Activated T-helper 1 cell treated with anti-CD3 and anti-CD28 coated beads, Interleukin-2, amount 50 U/mL, for 16 hours (primary cell): ENCODE measurements at regions not wholly inside any gene's neighbourhood (a gene's known extent, or its start where the extent isn't known, plus 50 kb on each side); places are given as distances from the start of the nearest gene placed in this dataset.
A peak's percentile ranks its signal among the peaks of the same experiment; 100 is the strongest.
"Not testable (repeated sequence)": the region's sequence is repeated elsewhere in the genome, so short reads cannot be mapped to it uniquely, and the experiment has no call there.

Experiments
- DNase-seq, 2 donors: peaks; one replicate each; pipeline ENCODE4 v3.0.0-alpha.2; 2020; ENCODE audit warnings: low read depth in 1 of 2, low spot score in 1 of 2

DNA sequence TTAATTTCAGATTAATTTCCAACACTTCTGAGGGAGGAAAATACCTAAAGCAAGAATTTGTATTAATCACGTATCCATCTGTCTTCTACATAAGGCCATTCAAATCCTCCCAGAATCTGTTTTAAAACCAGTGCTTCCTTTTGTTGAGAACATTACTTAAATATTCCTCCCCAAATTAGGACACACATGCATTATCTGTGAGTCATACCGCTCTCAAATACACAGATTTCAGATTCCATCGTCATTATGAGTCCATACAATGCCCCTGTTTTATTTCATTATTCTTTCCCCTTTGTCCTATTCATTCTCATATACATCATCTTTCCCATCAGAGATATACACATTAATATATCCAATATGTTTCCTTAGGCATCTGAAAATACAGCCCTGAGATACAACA is 57.3 kb upstream of the PRSS12 start:
- no peak for DNase-seq

DNA sequence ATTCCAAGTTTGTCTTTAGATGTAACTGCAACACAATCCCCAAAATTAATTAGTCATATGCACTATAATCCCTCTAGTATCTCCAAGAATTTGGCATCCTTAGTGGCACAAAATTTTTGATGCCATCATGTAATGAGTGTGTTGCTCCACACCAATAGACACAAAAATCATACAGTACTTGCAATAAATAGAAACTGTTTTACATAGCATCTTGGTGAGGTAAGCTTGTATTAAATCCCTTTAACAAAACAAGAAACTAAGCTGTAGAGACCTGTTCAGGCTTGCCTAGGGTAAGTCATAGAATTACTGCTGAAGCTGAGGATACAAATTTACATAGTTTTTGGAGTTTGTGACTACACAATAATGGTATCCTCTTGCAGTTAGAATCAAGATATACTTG is 64.5 kb upstream of the PRSS12 start:
- DNase-seq, result no peak

DNA sequence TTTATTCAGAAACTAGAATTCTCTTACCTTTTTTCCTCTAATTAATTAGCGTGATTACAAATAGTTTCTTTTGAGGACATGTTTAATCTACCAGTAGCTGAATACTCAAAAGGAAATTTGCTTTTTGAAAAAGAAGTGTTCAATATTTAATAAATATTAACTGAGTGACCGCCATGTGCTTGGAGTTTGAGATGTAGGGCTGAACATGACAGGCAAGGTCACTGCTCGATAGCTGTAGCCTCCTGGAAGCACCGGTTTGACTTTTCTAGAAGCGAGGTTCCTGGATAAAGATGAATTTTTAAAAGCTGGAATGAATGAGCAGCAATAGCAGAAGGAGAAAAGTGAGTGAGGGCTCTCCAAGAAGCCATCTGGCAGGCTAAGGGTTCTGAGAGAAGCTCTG is 65.0 kb upstream of the PRSS12 start:
- not testable (repeated sequence) for DNase-seq

DNA sequence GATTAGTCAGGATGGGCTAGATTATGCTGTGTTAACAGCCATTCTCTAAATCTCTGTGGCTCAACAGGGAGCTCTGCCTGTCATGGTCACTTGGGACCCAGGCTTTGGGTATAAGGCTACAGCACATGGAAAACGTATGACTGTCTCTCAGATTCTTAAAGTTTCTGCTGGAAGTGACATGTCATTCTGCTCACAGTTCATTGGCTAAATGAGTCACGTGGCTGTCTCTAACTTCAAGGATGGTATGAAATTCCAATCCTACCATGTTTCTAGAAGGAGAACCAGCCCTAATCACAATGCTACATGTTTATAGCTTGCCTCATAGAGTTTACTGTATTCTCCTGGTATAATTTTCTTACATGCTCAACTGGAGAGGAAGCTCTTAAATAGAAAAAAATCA is 65.6 kb upstream of the PRSS12 start:
- not testable (repeated sequence) for DNase-seq

DNA sequence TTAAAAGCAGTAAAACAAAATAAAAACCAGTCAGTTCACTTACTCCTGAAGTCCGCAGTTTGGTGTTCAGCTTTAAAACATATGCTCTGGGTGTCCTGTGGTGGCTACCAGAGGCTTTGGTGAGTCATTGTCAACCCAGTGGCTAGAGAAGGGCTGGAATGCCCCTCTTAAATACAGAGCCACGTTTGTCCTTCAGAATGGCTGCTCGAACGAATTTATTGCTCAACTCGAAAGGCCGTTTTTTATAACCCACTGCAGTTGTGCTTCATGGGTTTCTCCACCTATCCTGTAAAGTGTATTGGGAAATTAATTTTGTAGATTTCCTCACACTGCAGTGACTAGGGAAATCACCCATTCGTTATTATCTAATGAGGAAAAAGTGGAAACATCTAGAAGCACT is 66.8 kb upstream of the PRSS12 start:
- not testable (repeated sequence) for DNase-seq

DNA sequence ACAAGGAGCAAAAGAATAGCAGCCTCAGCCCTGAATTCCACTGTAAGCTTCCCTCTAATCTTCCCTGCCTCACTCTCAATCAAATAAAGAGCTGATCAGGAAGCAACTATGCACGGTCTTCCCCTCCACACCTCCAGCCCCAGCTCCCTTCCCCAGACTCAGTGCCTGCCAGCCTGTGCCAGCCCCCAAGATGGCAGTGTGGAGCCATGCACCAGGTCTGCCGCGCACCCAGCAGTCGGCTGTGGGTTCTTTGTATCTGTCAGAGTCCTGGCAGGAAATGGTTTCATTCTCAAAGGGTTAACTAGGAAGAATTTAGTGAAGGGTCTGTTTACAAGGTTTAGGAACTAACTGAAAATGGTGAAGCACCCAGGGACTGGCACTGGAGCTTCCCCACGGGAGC is 71.3 kb upstream of the PRSS12 start:
- peak in 1 of 2 donors; percentile 1 for DNase-seq

DNA sequence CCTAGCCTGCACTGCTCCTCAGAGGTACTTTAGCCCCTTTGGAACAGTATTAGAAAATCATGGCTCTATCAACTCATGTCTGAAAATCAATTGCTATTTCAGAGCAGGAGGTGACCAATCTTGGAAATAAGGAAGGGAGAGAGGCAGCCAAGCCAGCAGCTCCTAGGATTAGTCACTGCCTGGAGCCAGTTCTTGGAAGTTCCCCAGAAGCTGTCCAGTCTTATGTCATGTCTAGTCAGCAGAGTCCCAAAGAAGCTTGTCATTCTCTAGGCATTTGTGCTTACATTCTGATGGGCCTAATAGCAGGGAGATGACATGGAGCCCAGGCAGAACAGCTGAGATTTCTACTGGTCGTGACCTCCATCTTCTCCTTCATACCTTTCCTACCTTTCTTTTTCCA is 76.1 kb upstream of the PRSS12 start:
- DNase-seq, result not testable (repeated sequence)

DNA sequence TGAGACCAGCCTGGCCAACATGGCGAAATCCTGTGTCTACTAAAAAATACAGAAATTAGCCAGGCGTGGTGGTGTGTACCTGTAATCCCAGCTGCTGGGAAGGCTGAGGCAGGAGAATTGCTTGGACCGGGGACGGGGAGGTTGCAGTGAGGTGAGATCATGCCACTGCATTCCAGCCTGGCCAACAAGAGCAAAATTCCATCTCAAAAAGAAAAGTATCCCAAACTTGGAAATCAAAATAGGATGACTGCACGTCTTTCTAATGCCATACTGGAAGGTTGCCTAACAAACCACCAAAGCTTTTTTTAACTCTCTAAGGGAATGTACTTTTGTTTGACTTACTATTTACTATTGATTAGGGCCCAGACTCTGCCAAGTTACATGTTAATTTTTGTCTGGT is 79.6 kb upstream of the PRSS12 start:
- not testable (repeated sequence) for DNase-seq

DNA sequence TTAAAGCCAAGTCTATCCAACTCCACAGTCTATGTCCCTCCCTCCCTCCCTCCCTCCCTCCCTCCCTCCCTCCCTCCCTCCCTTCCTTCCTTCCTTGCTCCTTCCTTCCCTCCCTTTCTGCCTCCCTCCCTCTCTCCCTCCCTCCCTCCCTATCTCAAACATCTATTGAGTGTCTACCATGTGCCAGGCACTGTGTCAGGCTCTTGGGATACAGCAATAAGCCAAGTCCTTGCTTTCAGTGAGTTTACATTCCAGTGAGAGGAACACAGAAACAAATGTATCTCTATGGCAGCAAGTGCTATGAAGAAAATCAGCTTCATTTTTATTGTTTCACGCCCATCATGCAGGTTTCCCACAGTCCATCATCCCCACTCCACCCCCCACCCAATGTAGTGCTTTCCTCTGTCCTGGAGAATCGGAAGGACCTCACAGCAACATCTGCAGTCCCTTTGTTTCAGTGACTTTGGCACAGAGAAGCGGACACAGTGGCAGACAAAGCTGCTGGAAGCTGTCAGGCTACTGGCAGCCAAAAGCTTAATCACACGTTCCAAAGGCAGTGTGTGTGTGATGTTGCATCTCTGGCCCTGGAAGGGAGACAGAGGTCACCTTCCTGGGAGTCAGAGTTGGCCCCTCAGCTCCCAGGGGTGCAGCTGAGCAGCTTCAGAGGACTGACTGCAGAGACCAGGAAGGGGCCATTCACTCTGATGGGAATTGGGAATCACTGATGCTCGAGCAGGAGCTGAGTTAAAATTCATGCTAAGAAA is 81.0 kb upstream of the PRSS12 start:
- not testable (repeated sequence) for DNase-seq

DNA sequence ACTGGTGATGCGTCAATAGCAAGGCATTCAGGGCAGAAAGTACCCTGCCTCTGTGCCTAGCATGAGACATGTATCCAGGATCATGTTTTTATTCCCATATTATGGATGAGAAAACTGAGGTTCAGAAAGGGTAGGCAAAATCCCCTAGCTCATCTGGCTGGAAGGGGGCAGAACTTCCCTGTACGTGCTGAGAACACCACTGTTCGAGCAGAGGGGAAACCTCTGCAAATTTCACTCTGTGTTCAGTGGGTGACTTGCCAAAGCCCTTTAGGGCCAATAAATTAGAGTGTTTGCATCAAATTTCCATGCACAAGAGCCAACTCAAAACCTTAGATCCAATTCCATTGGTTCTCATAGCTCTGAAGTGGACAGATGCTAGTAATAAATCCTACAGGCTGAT is 82.6 kb upstream of the PRSS12 start:
- DNase-seq, result not testable (repeated sequence)

DNA sequence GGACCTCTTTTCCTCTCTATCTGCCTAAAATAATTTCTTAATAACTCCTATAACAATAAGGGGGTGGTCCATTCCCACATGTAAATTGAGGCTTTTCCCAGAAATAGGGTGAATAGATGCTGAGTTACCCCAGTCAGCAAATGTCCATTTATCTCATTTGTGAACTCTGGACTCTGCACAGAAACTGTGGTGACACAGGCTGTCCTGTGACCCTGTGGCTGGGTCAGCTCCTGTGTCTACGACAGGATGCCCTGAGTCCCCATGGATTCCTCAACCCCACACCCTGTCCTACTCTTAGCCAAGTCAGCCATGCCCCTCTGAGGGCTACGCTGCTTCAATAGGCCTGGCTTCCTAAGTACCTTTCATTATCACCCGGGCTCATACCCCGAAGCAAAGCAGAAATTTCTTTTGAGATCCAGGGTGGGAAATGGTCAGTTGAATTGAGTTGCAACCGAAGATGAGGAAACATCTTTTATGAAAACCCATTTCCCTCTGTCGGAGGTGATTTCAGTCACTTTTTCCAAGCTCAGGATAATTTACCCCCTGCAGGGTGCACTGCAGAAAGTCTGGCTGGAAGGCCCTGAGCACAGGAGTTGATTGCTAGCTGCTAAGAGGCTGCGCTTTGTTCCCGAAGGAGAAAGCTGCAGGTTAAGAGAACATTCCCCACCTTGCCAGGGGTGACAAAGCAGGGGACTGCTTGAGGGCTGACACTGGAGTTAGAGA is 89.5 kb upstream of the PRSS12 start:
- not testable (repeated sequence) for DNase-seq

DNA sequence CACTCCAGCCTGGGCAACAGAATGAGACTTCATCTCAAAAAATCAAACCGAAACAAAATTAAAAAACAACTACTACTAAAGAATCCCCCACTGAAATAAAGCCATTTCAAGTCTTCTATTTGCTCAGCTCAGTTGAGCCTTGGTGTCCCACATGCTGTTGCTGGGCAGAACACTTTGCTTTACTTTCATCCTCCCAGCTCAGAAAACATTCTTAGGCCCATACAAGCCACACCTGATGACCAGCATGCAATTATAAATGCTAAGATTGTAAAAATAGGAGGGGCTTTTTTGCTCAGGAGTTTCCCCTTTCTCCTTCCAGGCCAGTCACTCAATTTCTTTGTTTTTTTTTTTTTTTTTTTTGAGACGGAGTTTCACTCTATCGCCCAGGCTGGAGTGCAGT is 94.6 kb upstream of the PRSS12 start:
- not testable (repeated sequence) for DNase-seq

DNA sequence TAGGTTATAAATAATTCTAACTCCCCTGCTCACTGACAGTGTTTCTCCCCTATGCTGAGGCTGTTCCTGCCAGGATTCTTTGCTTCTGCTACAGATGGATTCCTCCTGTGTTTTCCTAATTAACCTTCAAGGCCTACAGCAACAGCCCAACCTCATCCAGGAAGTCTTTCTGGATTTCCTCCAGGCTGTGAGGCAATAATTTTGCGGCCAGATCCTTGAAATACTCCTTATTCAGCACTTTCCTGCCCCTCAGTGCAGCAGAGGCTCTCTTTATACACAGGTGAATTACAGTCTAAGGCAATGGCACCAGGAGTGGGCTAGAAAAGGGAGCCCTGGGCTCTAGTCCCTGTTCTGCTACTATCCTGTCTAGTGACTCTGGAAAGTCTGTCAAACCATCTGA is 102.1 kb upstream of the PRSS12 start:
- not testable (repeated sequence) for DNase-seq

DNA sequence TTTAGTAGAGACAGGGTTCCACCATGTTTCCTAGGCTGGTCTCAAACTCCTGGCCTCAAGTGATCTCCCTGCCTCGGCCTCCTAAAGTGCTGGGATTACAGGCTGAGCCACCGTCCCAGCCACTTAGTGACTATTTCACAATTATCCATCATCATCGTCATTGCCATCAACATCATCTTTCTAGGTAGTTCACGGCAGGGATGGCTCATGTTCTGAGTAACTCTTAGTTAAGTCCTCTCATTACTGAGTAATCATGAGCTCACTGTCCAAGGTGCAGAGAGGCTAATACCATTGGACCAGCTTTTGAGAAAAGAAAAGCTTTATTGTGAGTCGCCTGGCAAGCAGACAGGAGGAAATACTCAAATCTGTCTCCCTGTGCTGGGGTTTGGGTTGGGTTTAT is 108.6 kb upstream of the PRSS12 start:
- DNase-seq, result not testable (repeated sequence)

DNA sequence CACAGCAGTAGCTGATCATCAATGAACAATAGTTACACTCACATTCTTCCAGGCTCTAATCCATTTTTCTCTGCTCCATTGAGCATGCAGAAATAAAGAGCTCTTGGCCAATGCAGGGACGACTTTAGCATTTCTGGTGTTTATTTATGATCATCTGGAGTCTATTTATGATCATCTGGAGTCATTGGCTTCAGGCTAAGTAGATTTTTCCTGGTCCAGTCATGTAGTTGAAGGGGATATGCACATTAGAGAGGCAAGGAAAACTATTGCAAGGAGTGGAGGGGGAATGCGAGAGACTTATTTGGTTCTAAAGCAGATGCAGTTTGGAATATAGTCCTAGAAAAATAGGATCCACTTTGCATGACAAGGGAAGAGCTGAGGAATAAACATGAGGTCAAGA is 113.0 kb upstream of the PRSS12 start:
- not testable (repeated sequence) for DNase-seq

DNA sequence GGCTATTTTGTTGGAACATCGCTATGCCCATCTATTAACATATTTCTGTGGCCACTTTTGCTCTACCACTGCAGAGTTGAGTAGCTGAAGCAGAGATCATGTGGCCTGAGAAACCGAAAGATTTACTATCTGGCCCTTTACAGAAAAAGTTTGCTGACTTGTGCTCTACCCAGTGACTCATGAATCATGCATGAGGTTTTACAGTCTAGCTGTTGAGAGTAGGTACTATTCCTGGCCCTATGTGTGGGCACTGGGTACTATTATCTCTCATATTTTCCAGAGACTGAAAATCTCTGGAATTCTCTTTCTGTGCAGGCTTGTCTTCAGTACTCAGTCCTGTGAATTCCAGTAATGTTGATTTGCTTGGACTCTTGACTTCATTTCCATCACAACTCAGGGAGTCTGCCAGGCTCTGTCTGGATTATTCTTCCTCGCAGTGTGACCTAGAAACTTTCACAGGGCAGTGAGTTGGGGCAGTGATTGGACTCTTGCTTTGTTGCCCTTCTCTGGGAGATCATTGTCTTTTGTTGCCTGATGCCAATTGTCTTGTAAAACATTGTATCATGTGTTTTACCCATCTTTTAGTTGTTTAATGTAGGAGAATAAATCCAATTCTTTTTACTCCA is 121.3 kb upstream of the PRSS12 start:
- DNase-seq, result not testable (repeated sequence)

DNA sequence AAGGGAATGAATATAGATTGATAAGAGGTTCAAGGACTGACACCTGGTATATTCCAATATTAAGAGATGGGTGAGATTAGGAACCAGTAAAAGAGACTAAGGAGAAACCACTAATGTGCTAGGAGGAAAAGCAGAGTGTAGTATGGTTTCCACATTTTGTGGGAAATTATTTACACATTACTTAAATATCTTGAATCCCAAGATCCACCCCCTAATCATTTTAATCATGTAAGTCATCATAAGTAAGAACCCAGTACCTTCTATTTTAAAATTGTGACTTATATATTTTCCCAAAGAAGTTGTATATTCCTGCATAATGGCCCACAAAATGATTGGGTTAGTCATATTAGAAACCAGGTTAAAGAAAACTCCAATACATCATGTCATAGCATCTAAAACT is 122.0 kb upstream of the PRSS12 start:
- not testable (repeated sequence) for DNase-seq

DNA sequence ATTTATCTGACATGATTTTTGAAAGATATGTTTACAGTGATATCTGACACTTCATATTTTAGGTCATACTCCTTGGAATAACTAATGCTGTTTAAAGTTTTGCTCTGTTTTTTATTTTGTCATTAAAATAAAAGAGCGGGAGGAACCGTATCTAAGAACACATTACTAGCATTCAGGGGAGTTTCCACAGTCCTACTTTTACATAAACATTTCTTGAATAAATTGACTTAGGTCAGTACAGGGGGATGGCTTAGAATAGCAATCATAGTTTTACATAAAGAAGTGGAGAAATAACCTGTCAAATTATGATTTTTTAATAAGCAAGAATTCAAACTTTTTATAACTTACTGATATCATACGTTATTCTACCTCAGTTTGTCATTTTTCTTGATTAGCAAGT is 123.1 kb upstream of the PRSS12 start:
- not testable (repeated sequence) for DNase-seq

DNA sequence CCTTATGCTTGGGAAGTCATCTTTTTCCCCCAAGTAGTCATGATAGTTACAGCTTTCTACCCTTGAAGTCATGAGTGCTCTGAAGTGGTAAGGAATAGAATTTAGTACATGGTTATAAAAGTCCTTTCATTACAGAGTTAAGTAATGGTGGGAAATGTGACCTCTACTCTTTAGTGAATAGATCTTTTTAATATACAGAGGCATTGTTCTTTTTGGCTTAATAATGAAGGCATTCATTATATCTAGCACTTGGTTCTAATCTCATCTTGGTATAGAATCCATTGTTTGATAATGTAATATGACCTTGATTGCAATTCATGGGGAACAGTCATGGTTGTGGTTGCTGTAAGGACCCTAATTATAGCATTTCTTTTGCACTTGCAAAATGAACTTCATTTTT is 125.0 kb upstream of the PRSS12 start:
- not testable (repeated sequence) for DNase-seq

DNA sequence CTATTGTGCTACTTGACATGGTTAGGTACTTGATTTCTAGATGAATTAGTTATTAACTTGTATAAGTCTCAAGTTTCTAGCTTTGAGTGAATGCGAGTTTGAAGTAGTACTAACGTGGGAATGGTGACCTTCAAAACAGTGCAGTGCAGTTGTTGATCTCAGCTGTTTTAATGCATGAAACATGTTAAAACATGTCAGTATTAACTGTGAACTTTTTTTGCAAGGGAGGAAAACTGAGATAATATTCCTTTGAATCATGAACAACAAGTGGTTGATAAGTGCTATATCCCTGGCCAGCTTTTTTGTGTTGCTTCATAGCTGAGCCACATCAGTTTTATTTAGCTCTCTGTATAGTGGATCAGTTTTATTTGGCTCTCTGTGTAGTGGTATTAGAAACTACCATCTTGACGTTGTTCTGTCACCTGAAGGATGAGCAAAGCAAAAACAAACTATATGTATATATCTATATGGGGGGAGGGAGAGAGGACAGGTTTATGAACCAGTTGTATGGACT is 133.1 kb upstream of the PRSS12 start:
- DNase-seq, result not testable (repeated sequence)

DNA sequence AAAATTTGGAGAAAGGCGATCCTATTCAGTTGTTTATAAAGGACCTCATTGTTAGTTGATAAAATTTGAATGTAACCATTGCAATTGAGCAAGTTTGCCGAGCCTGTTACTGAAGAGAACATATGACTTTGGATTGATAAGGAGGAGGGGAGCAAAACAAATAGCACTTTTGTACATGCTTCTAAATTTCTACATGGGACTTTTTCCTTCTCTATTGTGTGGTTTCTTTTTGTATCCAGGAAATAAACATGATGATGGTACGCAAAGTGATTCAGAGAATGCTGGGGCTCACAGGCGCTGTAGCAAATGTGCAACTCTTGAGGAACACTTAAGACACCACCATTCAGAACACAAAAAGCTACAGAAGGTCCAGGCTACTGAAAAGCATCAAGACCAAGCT is 140.2 kb upstream of the PRSS12 start:
- DNase-seq, result not testable (repeated sequence)

DNA sequence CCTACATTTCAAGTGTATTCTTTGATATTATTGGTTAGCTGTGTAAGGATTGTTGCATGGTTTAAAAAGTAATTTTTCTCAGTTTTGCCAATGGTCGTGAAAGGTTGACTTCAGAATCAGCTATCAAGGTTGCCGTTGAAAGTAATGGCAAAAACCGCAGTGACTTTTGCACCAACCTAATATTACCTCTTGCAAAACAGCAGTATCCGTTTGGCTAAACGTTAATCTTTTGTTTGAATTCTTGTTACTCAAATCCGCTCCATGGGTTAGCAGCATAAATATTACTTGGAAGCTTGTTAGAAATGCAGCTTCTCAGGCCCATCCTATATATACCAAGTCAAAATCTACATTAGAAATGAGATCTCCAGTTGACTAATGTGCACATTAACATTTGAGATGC is 141.6 kb upstream of the PRSS12 start:
- not testable (repeated sequence) for DNase-seq
